Trophoblast cell (in vitro differentiated cells and primary cell): ENCODE measurements at regions not wholly inside any gene's neighbourhood (a gene's known extent, or its start where the extent isn't known, plus 50 kb on each side); places are given as distances from the start of the nearest gene placed in this dataset.
A peak's percentile ranks its signal among the peaks of the same experiment; 100 is the strongest.

Experiments
- DNase-seq, 2 donors: peaks; one replicate each; pipeline ENCODE4 v3.0.0-alpha.2; 2016
- H2AFZ ChIP-seq: 2 replicates; pipeline ENCODE4 v1.6.1; 2013; ENCODE audit warnings: low read length, moderate library complexity, mild to moderate bottlenecking; ENCODE audit not compliant: insufficient read depth, poor library complexity
- H2AK5ac ChIP-seq: 2 replicates; pipeline ENCODE4 v1.6.1; 2013; ENCODE audit warnings: mild to moderate bottlenecking, low read length
- H2BK120ac ChIP-seq: 2 replicates; pipeline ENCODE4 v1.6.1; 2013; ENCODE audit warnings: low read length, mild to moderate bottlenecking, moderate library complexity; ENCODE audit not compliant: insufficient read depth, poor library complexity
- H2BK12ac ChIP-seq: 2 replicates; pipeline ENCODE4 v1.6.1; 2013; ENCODE audit warnings: mild to moderate bottlenecking, low read length, moderate library complexity
- H2BK5ac ChIP-seq: 2 replicates; pipeline ENCODE4 v1.6.1; 2013; ENCODE audit warnings: low read length, low read depth, moderate library complexity, mild to moderate bottlenecking; ENCODE audit not compliant: poor library complexity
- H3K14ac ChIP-seq: 2 replicates; pipeline ENCODE4 v1.6.1; 2013; ENCODE audit warnings: mild to moderate bottlenecking, low read length
- H3K18ac ChIP-seq: 2 replicates; pipeline ENCODE4 v1.6.1; 2013; ENCODE audit warnings: mild to moderate bottlenecking, low read length
- H3K23ac ChIP-seq: 2 replicates; pipeline ENCODE4 v1.6.1; 2013; ENCODE audit warnings: low read length
- H3K27ac ChIP-seq: 2 replicates; pipeline ENCODE4 v1.5.1; 2013; ENCODE audit warnings: low read depth, mild to moderate bottlenecking, inconsistent platforms, low read length, moderate library complexity
- H3K27me3 ChIP-seq: 2 replicates; pipeline ENCODE4 v1.6.1; 2013; ENCODE audit warnings: inconsistent platforms, mild to moderate bottlenecking, low read length, moderate library complexity; ENCODE audit not compliant: insufficient read depth
- H3K36me3 ChIP-seq, 2 experiments: 1 replicate in 1 of 2; 2 replicates in 1 of 2; pipeline ENCODE4 v1.6.1; 2013; ENCODE audit warnings: low read length in 2 of 2, mild to moderate bottlenecking in 2 of 2, moderate library complexity in 1 of 2; ENCODE audit not compliant: insufficient read depth in 2 of 2, control insufficient read depth in 1 of 2
- H3K4ac ChIP-seq: 2 replicates; pipeline ENCODE4 v1.6.1; 2013; ENCODE audit warnings: low read depth, mild to moderate bottlenecking, low read length, moderate library complexity
- H3K4me1 ChIP-seq, 2 experiments: 1 replicate in 1 of 2; 2 replicates in 1 of 2; pipeline ENCODE4 v1.6.1; 2013; ENCODE audit warnings: low read length in 2 of 2, mild to moderate bottlenecking in 2 of 2, moderate library complexity in 1 of 2; ENCODE audit not compliant: insufficient read depth in 2 of 2, control insufficient read depth in 1 of 2
- H3K4me2 ChIP-seq: 2 replicates; pipeline ENCODE4 v1.6.1; 2013; ENCODE audit warnings: inconsistent platforms, mild to moderate bottlenecking, low read length, moderate library complexity
- H3K4me3 ChIP-seq: 2 replicates; pipeline ENCODE4 v1.5.1; 2013; ENCODE audit warnings: mild to moderate bottlenecking, low read depth, low read length, inconsistent platforms
- H3K79me1 ChIP-seq: one replicate; pipeline ENCODE4 v1.6.1; 2013; ENCODE audit warnings: low read length
- H3K79me2 ChIP-seq: 2 replicates; pipeline ENCODE4 v1.6.1; 2013; ENCODE audit warnings: low read length, mild to moderate bottlenecking; ENCODE audit not compliant: control insufficient read depth, insufficient read depth, poor library complexity
- H3K9ac ChIP-seq: 2 replicates; pipeline ENCODE4 v1.6.1; 2013; ENCODE audit warnings: mild to moderate bottlenecking, low read length
- H3K9me3 ChIP-seq: 2 replicates; pipeline ENCODE4 v1.6.1; 2013; ENCODE audit warnings: low read depth, mild to moderate bottlenecking, control low read depth, inconsistent platforms, low read length; ENCODE audit not compliant: insufficient read depth
- H4K12ac ChIP-seq: 2 replicates; pipeline ENCODE4 v1.6.1; 2013; ENCODE audit warnings: low read depth, mild to moderate bottlenecking, low read length, moderate library complexity
- H4K8ac ChIP-seq: 2 replicates; pipeline ENCODE4 v1.6.1; 2013; ENCODE audit warnings: low read depth, mild to moderate bottlenecking, low read length, moderate library complexity
- H4K91ac ChIP-seq: one replicate; pipeline ENCODE4 v1.6.1; 2013; ENCODE audit warnings: low read depth, mild to moderate bottlenecking, low read length, moderate library complexity
- WGBS: extraction: QIAGEN DNeasy Blood & Tissue Kit; methylation state at CpG from one replicate; pipeline ENCODE4 v1.1.7; 2013; ENCODE audit warnings: missing lambda C conversion rate; ENCODE audit not compliant: insufficient read length, insufficient coverage; ENCODE audit errors: extremely low coverage; 5-methylcytosine and 5-hydroxymethylcytosine counted together

GRCh38 chr20:43323592-43323991, 133.9 kb upstream of the PTPRT start:
- Histone ChIP-seq H2BK5ac (no peak overlapping the region), H2AK5ac (no peak overlapping the region), H4K12ac (no peak overlapping the region), H3K14ac (no peak overlapping the region), H3K4me1 (no peaks in the 10 kb centered on the region), H3K79me2 (no peaks in the 10 kb centered on the region), H3K4ac (no peak overlapping the region), H3K27ac (no peak overlapping the region), H3K4me2 (no peak overlapping the region), H3K79me1 (no peaks in the 10 kb centered on the region), H3K18ac (no peak overlapping the region), H2AFZ (no peak overlapping the region), H3K36me3 (no peaks in the 10 kb centered on the region), H2BK120ac (no peak overlapping the region), H3K9ac (no peak overlapping the region), H4K8ac (no peak overlapping the region), H3K9me3 (peaks cover 1% of the 10 kb centered on the region), H3K23ac (no peak overlapping the region), H2BK12ac (no peak overlapping the region), H3K27me3 (no peaks in the 10 kb centered on the region), H3K4me3 (no peak overlapping the region), H4K91ac (no peak overlapping the region)
- WGBS: no CpG with 5 or more reads among the region's 4 CpGs
- peak; percentile 86 to 94 for DNase-seq

GRCh38 chr20:43322851-43323250, 133.1 kb upstream of the PTPRT start:
- Histone ChIP-seq H3K4me3 (no peak overlapping the region), H3K79me2 (no peaks in the 10 kb centered on the region), H3K27ac (no peak overlapping the region), H3K23ac (no peak overlapping the region), H3K27me3 (no peaks in the 10 kb centered on the region), H3K9me3 (peaks cover 1% of the 10 kb centered on the region), H2AK5ac (no peak overlapping the region), H4K8ac (no peak overlapping the region), H3K9ac (no peak overlapping the region), H3K4me1 (no peaks in the 10 kb centered on the region), H3K14ac (no peak overlapping the region), H3K18ac (no peak overlapping the region), H3K4ac (no peak overlapping the region), H2BK5ac (no peak overlapping the region), H3K4me2 (no peak overlapping the region), H2AFZ (no peak overlapping the region), H3K79me1 (no peaks in the 10 kb centered on the region), H2BK120ac (no peak overlapping the region), H4K91ac (no peak overlapping the region), H3K36me3 (no peaks in the 10 kb centered on the region), H4K12ac (no peak overlapping the region), H2BK12ac (no peak overlapping the region)
- no CpG with 5 or more reads among the region's 4 CpGs for WGBS
- DNase-seq: peak; percentile 20 to 62

GRCh38 chr20:43320536-43320935, 130.8 kb upstream of the PTPRT start:
- H3K18ac ChIP-seq: no peak overlapping the region

GRCh38 chr20:43318755-43319297, 129.1 kb upstream of the PTPRT start:
- Histone ChIP-seq H3K23ac (no peak overlapping the region), H3K4me2 (no peak overlapping the region), H3K79me1 (no peaks in the 10 kb centered on the region), H4K91ac (no peak overlapping the region), H3K4me1 (no peaks in the 10 kb centered on the region), H2AFZ (no peak overlapping the region), H3K4me3 (no peak overlapping the region), H3K14ac (no peak overlapping the region), H3K9me3 (no peaks in the 10 kb centered on the region), H3K27me3 (no peaks in the 10 kb centered on the region), H4K8ac (no peak overlapping the region), H3K4ac (no peak overlapping the region), H3K18ac (no peak overlapping the region), H2BK5ac (no peak overlapping the region), H3K9ac (no peak overlapping the region), H3K36me3 (no peaks in the 10 kb centered on the region), H2AK5ac (no peak overlapping the region), H3K27ac (no peak overlapping the region), H2BK120ac (no peak overlapping the region), H3K79me2 (no peaks in the 10 kb centered on the region), H2BK12ac (no peak overlapping the region), H4K12ac (no peak overlapping the region)
- DNase-seq: peak in 1 of 2 donors; percentile 47
- WGBS: no CpG with 5 or more reads among the region's 5 CpGs

More at GRCh38 chr20:43320536-43320935, 130.8 kb upstream of the PTPRT start:
- H4K91ac ChIP-seq: no peak overlapping the region
- no peak overlapping the region for H4K8ac ChIP-seq
- no peak overlapping the region for H3K4me2 ChIP-seq
- no peak overlapping the region for H2BK12ac ChIP-seq
- no peaks in the 10 kb centered on the region for H3K9me3 ChIP-seq
- no peak overlapping the region for H3K4me3 ChIP-seq
- no peak overlapping the region for H3K23ac ChIP-seq
- H3K36me3 ChIP-seq: no peaks in the 10 kb centered on the region
- H2AK5ac ChIP-seq: no peak overlapping the region
- no peaks in the 10 kb centered on the region for H3K4me1 ChIP-seq
- H3K14ac ChIP-seq: no peak overlapping the region
- H2AFZ ChIP-seq: no peak overlapping the region
- H4K12ac ChIP-seq: no peak overlapping the region
- no peaks in the 10 kb centered on the region for H3K79me1 ChIP-seq
- H3K27ac ChIP-seq: no peak overlapping the region
- no CpG with 5 or more reads among the region's 3 CpGs for WGBS
- H3K27me3 ChIP-seq: no peaks in the 10 kb centered on the region
- no peak overlapping the region for H3K9ac ChIP-seq
- H2BK5ac ChIP-seq: no peak overlapping the region
- no peak overlapping the region for H3K4ac ChIP-seq
- H2BK120ac ChIP-seq: no peak overlapping the region
- H3K79me2 ChIP-seq: no peaks in the 10 kb centered on the region
- no peak for DNase-seq
